Neural progenitor cell (in vitro differentiated cells): ENCODE measurements at regions not wholly inside any gene's neighbourhood (a gene's known extent, or its start where the extent isn't known, plus 50 kb on each side); places are given as distances from the start of the nearest gene placed in this dataset.

Source experiments
- DNase-seq: peaks from one replicate; pipeline ENCODE4 v3.0.0-alpha.2; 2016; ENCODE audit warnings: low spot score
- H2AFZ ChIP-seq: fragments of 200-600 bp; sonication (generic); replicated peaks from 2 replicates; pipeline ENCODE4 v1.6.1; 2016; ENCODE audit warnings: antibody characterized with exemption
- H3F3A ChIP-seq: fragments of 200-600 bp; sonication (generic); 2 replicates; pipeline ENCODE4 v1.6.1; 2016; ENCODE audit warnings: antibody characterized with exemption, low read depth
- H3K27ac ChIP-seq: fragments of 200-600 bp; sonication (generic); 2 replicates; pipeline ENCODE4 v1.5.1; 2016; ENCODE audit warnings: mild to moderate bottlenecking
- H3K27me3 ChIP-seq: fragments of 200-600 bp; sonication (generic); 2 replicates; pipeline ENCODE4 v1.6.1; 2016; ENCODE audit warnings: mild to moderate bottlenecking, moderate library complexity
- H3K36me3 ChIP-seq: fragments of 200-600 bp; sonication (generic); 2 replicates; pipeline ENCODE4 v1.5.1; 2016
- H3K4me1 ChIP-seq: fragments of 200-600 bp; sonication (generic); 2 replicates; pipeline ENCODE4 v1.6.1; 2016; ENCODE audit warnings: mixed run types
- H3K4me2 ChIP-seq: fragments of 200-600 bp; sonication (generic); 2 replicates; pipeline ENCODE4 v1.6.1; 2016
- H3K4me3 ChIP-seq: fragments of 200-600 bp; sonication (generic); 2 replicates; pipeline ENCODE4 v1.5.1; 2016
- H3K79me2 ChIP-seq: fragments of 200-600 bp; sonication (generic); 2 replicates; pipeline ENCODE4 v1.6.1; 2016; ENCODE audit warnings: low read depth
- H3K9ac ChIP-seq: fragments of 200-600 bp; sonication (generic); 2 replicates; pipeline ENCODE4 v1.6.1; 2016
- H3K9me3 ChIP-seq: fragments of 200-600 bp; sonication (generic); 2 replicates; pipeline ENCODE4 v1.5.1; 2016; ENCODE audit warnings: low read depth
- H4K20me1 ChIP-seq: fragments of 200-600 bp; sonication (generic); 2 replicates; pipeline ENCODE4 v1.6.1; 2016; ENCODE audit warnings: low read depth
- H3K27ac Mint-ChIP-seq: 3 replicates; pipeline ENCODE4 v1.8.0; 2021; ENCODE audit warnings: mixed read lengths
- H3K27me3 Mint-ChIP-seq: 2 replicates; pipeline ENCODE4 v1.8.0; 2022; ENCODE audit warnings: low read depth, mild to moderate bottlenecking, inconsistent platforms, moderate library complexity, mixed read lengths; ENCODE audit not compliant: insufficient read depth
- H3K36me3 Mint-ChIP-seq: 3 replicates; pipeline ENCODE4 v1.8.0; 2021; ENCODE audit warnings: mixed read lengths
- H3K4me1 Mint-ChIP-seq: 3 replicates; pipeline ENCODE4 v1.8.0; 2021; ENCODE audit warnings: mixed read lengths
- H3K4me3 Mint-ChIP-seq: 3 replicates; pipeline ENCODE4 v1.8.0; 2021; ENCODE audit warnings: mild to moderate bottlenecking, moderate library complexity, mixed read lengths
- H3K9me3 Mint-ChIP-seq: 3 replicates; pipeline ENCODE4 v1.8.0; 2020; ENCODE audit warnings: mixed read lengths
- EZH2 ChIP-seq: fragments of 200-600 bp; sonication (generic); IDR thresholded peaks from 2 replicates; pipeline ENCODE4 v1.6.1; 2017; ENCODE audit warnings: antibody characterized with exemption, mild to moderate bottlenecking, moderate library complexity
- EZH2phosphoT487 ChIP-seq: fragments of 200-600 bp; sonication (generic); IDR thresholded peaks from 2 replicates; pipeline ENCODE4 v1.6.1; 2017; ENCODE audit warnings: antibody characterized with exemption
- TF ChIP-seq, protein P1 (sequence below): fragments of 200-600 bp; sonication (generic); IDR thresholded peaks from 2 replicates; pipeline ENCODE4 v1.5.1; 2017; ENCODE audit warnings: antibody characterized with exemption, mild to moderate bottlenecking

DNA sequence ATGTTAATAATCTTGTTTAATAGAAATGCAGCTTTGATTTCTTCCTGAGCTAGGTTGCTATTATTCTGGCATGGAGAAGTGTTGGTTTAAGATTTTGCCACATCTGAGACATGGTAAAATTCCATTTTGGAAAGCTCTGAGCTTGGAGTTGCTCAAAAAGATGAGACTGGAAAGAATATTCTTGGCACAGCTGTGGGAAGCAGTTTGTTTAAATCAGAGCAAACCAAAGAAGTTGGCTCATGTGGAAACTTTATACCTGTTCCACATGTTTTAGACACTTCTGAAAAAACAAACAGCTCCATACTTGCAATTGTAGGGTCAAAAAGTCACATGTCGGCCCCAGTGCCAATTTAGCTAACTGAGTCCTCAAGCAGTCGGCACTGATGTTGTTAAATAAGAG, 116.6 kb downstream of the SLC4A3 start:
- Histone ChIP-seq H3K4me2 (peak overlapping the region; percentile 37), H4K20me1 (no peaks in the 10 kb centered on the region), H3K36me3 (no peaks in the 10 kb centered on the region), H3K9ac (no peak overlapping the region), H3K79me2 (no peaks in the 10 kb centered on the region), H2AFZ (no peak overlapping the region), H3K27me3 (no peaks in the 10 kb centered on the region), H3F3A (peaks cover 24% of the 10 kb centered on the region), H3K9me3 (no peaks in the 10 kb centered on the region), H3K27ac (no peak overlapping the region), H3K4me1 (peaks cover 44% of the 10 kb centered on the region), H3K4me3 (no peak overlapping the region)
- Mint-ChIP-seq H3K9me3 (peaks cover 4% of the 10 kb centered on the region), H3K36me3 (no peaks in the 10 kb centered on the region), H3K27me3 (no peaks in the 10 kb centered on the region), H3K27ac (no peak overlapping the region), H3K4me3 (no peak overlapping the region), H3K4me1 (peaks cover 27% of the 10 kb centered on the region)
- TF ChIP-seq EZH2phosphoT487 (no peak), EZH2 (no peak)
- TF ChIP-seq, protein P1, sequence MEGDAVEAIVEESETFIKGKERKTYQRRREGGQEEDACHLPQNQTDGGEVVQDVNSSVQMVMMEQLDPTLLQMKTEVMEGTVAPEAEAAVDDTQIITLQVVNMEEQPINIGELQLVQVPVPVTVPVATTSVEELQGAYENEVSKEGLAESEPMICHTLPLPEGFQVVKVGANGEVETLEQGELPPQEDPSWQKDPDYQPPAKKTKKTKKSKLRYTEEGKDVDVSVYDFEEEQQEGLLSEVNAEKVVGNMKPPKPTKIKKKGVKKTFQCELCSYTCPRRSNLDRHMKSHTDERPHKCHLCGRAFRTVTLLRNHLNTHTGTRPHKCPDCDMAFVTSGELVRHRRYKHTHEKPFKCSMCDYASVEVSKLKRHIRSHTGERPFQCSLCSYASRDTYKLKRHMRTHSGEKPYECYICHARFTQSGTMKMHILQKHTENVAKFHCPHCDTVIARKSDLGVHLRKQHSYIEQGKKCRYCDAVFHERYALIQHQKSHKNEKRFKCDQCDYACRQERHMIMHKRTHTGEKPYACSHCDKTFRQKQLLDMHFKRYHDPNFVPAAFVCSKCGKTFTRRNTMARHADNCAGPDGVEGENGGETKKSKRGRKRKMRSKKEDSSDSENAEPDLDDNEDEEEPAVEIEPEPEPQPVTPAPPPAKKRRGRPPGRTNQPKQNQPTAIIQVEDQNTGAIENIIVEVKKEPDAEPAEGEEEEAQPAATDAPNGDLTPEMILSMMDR, result no peak
- no peak for DNase-seq

GRCh38 chr2:219744600-219744999, 117.2 kb downstream of the SLC4A3 start:
- no peaks in the 10 kb centered on the region for H3K36me3 ChIP-seq
- peak; percentile 58 for DNase-seq
- no peak overlapping the region for H3K4me3 Mint-ChIP-seq
- H3K4me2 ChIP-seq, result peak overlapping the region; percentile 37
- H3K4me1 Mint-ChIP-seq, result peaks cover 30% of the 10 kb centered on the region
- no peak overlapping the region for H3K27ac ChIP-seq
- H3K9me3 ChIP-seq, result no peaks in the 10 kb centered on the region
- H2AFZ ChIP-seq, result no peak overlapping the region
- H3K36me3 Mint-ChIP-seq, result no peaks in the 10 kb centered on the region
- peaks cover 6% of the 10 kb centered on the region for H3K9me3 Mint-ChIP-seq
- no peak overlapping the region for H3K9ac ChIP-seq
- H3F3A ChIP-seq, result peaks cover 30% of the 10 kb centered on the region
- H3K27me3 ChIP-seq, result no peaks in the 10 kb centered on the region
- no peaks in the 10 kb centered on the region for H3K27me3 Mint-ChIP-seq
- no peaks in the 10 kb centered on the region for H3K79me2 ChIP-seq
- no peak overlapping the region for H3K27ac Mint-ChIP-seq
- TF ChIP-seq, protein P1, result peak; percentile 26
- TF ChIP-seq EZH2phosphoT487 (no peak), EZH2 (no peak)
- no peaks in the 10 kb centered on the region for H4K20me1 ChIP-seq
- H3K4me3 ChIP-seq, result no peak overlapping the region
- H3K4me1 ChIP-seq, result peaks cover 43% of the 10 kb centered on the region

DNA sequence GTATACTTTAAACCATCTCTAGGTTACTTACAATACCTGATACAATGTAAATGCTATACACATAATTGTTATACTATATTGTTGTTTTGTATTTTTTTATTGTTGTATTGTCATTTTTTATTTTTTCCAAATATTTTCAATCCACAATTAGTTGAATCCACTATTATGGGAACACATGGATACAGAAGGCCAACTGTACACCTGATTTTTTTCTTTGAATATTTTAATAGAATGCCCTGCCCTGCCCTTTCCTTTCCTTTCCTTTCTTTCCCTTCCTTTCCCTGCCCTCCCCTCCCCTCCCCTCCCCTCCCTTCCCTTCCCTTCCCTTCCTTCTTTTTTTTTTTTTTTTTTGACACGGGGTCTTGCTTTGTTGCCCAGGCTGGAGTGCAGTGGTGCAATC, 120.2 kb downstream of the SLC4A3 start:
- Mint-ChIP-seq H3K27me3 (peaks cover 3% of the 10 kb centered on the region), H3K4me1 (peaks cover 22% of the 10 kb centered on the region), H3K9me3 (peaks cover 12% of the 10 kb centered on the region), H3K36me3 (peaks cover 1% of the 10 kb centered on the region), H3K4me3 (no peak overlapping the region), H3K27ac (no peak overlapping the region)
- no peak overlapping the region for H3K4me2 ChIP-seq
- peaks cover 47% of the 10 kb centered on the region for H3K4me1 ChIP-seq
- H3K9ac ChIP-seq, result no peak overlapping the region
- no peaks in the 10 kb centered on the region for H4K20me1 ChIP-seq
- H3K27ac ChIP-seq, result no peak overlapping the region
- TF ChIP-seq EZH2 (no peak), EZH2phosphoT487 (no peak)
- TF ChIP-seq, protein P1, result no peak
- H3K36me3 ChIP-seq, result no peaks in the 10 kb centered on the region
- no peaks in the 10 kb centered on the region for H3K79me2 ChIP-seq
- H2AFZ ChIP-seq, result no peak overlapping the region
- no peaks in the 10 kb centered on the region for H3K27me3 ChIP-seq
- H3K4me3 ChIP-seq, result no peak overlapping the region
- H3F3A ChIP-seq, result peaks cover 36% of the 10 kb centered on the region
- DNase-seq, result no peak
- H3K9me3 ChIP-seq, result no peaks in the 10 kb centered on the region
